D721Med (cell line): ENCODE measurements at regions not wholly inside any gene's neighbourhood (a gene's known extent, or its start where the extent isn't known, plus 50 kb on each side); places are given as distances from the start of the nearest gene placed in this dataset.

Experiments used
- DNase-seq: peaks from one replicate; pipeline ENCODE4 v3.0.0; 2011; ENCODE audit warnings: low spot score; ENCODE audit not compliant: insufficient read length
- FAIRE-seq: peaks from 2 replicates; lab custom pipeline; 2011; peaks lifted over from hg19 to GRCh38; lab: Jason Lieb, UNC
- TF ChIP-seq, protein P1 (sequence below): IDR thresholded peaks from 2 replicates; pipeline ENCODE4 v1.5.1; 2012; ENCODE audit warnings: mild to moderate bottlenecking, control low read depth; ENCODE audit not compliant: insufficient read depth; ENCODE audit errors: missing control alignments

DNA sequence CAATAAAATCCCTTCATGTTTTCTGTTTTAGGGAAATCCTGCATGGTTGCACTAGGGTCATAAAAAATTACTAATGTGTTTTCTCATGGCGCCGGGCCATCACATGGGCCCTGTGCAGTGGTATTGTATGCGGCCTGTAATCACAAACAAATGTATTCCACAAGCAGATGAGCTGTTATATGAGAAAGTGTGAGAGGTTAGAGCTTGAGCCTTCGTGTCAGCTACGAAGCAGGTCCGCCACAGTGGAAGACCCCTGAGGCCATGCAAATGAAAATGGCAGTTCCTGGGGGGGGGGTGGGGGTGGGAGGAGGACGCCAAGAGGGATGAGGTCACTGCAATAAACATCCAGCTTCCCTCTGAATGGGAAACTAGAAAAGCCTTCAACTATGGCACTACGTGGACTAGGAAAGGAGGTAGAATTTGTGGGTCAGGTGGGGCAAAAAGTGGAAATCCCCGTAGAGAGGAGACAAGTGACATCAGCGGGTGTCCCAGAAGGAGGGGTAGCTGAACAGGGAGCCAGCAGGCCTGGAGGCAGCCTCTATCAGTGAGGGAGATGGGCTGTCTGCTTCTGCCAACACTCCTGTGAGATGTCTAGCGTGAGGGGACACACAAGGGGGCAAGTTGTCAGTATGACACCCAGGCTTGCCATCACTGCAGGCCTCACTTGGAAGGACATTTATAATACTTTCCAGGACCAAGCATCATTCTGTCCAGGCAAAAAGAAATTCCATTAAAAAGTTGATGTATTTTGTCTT, 130.3 kb upstream of the CTAGE1 start:
- no peak for DNase-seq
- FAIRE-seq = no peak
- TF ChIP-seq, protein P1, sequence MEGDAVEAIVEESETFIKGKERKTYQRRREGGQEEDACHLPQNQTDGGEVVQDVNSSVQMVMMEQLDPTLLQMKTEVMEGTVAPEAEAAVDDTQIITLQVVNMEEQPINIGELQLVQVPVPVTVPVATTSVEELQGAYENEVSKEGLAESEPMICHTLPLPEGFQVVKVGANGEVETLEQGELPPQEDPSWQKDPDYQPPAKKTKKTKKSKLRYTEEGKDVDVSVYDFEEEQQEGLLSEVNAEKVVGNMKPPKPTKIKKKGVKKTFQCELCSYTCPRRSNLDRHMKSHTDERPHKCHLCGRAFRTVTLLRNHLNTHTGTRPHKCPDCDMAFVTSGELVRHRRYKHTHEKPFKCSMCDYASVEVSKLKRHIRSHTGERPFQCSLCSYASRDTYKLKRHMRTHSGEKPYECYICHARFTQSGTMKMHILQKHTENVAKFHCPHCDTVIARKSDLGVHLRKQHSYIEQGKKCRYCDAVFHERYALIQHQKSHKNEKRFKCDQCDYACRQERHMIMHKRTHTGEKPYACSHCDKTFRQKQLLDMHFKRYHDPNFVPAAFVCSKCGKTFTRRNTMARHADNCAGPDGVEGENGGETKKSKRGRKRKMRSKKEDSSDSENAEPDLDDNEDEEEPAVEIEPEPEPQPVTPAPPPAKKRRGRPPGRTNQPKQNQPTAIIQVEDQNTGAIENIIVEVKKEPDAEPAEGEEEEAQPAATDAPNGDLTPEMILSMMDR = no peak

DNA sequence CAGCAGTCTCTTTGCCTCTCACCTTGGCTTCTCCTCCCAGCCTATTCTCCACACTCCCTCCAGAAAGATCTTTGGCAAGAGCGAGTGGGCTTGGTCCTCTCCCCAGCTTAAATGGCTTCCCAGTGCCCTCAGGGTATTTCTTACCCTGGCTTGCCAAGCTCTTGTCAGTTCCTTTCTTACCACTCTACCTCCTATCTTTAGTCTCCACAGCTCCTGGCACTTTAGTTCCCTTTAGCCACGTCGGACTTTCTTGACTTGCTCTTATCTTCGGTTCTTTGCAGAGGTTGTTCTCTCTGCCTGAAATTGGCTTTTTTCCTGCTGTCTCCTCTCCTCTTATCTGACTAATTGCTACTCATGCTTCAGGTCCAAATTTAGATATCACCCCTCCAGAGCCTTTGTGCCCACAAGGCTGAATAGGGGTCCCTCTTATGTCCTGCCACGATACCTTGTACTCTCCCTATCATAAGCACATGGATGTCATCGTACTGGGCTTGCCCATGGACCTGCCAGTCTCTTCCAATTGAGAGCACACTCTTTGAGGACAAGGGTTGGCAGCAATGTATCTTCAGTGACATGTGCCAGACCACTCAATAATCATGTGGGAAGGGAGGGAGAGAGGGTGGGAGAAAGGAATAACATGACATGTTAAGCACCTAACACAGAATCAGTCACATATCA, 131.7 kb upstream of the CTAGE1 start:
- TF ChIP-seq, protein P1 = no peak
- DNase-seq (no peak), FAIRE-seq (no peak)

DNA sequence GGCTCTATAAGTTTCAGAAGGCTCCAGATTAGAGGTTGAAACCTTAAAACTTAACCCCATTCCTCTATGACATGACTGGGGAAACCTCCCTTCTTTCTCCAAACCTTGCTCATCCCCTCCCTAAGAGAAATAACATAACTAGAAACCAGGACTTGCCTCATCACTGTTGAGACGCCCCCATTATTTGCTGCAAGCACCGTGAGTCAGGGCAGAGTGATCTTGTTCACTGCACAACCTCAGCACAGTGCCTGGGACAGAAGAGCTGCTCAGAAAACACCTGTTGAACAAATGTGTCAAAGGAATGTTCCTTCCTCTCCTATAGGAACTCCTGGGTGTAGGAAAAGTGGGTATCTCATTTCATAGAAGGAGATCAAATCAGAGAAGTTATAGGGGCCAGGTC, 132.7 kb upstream of the CTAGE1 start:
- FAIRE-seq (no peak), DNase-seq (no peak)
- TF ChIP-seq, protein P1 = no peak

DNA sequence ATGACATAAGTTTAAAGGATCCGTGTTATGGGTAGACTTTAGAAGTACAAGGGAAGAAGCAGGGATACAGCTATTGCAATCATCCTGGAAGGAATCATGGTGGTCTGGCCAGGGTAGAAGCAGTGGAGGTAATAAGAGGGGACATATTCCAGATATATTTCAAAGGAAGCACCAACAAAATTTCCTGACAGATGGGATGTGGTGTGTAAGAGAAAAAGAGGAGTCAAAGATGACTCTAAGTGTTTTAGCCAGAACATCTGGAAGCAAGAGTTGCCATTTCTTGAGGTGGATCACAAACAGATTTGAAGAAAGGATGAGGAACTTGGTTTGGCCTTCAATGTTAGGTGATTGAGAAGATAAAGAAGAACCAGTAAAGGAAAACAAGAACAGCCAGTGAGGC, 133.1 kb upstream of the CTAGE1 start:
- TF ChIP-seq, protein P1 = no peak
- FAIRE-seq (no peak), DNase-seq (no peak)

DNA sequence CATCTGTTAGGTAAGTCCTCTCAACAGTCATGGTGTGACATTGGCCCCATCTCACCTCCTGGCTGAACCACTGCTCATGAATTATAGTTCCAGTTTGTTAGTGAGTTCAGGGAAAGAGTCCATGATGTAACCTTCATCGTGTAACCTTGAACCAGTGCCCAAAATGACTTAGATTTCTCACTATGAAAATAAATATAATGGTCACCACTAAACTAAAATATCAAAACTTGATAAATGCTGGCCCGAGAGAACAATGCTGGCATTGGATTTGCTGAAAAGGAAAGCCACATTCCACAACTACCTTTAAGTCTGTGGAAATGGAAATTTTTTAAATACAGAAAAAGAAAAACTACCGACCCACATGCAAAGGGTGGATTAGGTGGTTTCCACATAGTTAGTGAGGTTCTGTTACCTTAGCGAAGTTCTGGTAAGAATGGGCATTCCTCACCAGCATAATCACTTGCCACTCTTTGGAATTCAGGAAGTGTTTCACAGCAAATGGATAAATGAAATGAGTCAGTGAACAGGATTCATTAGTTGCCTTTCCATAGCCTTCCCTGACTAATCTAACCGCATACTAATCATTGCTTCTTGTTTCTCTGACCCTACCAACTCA, 133.9 kb upstream of the CTAGE1 start:
- DNase-seq = no peak
- TF ChIP-seq, protein P1 = no peak
- FAIRE-seq = no peak

DNA sequence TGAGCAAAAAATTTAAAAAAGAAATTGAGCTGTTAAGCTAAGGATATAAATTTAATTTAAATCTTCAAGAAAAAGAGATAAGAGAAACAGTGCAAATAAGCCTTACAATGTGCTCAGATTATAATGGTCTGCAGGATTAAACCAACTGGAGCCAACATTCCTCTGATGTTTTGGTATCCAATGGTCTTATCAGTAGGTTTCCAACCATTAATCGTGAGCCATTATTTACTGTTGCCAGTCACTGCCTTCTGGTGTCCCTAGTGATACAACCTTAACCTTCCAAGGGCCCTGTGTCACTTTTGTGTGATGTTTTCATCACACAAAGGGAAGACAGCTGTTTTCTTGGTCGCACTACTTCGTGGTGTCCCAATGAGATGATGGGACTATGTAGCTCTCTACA, 134.5 kb upstream of the CTAGE1 start:
- TF ChIP-seq, protein P1 = no peak
- no peak for FAIRE-seq
- DNase-seq = no peak

DNA sequence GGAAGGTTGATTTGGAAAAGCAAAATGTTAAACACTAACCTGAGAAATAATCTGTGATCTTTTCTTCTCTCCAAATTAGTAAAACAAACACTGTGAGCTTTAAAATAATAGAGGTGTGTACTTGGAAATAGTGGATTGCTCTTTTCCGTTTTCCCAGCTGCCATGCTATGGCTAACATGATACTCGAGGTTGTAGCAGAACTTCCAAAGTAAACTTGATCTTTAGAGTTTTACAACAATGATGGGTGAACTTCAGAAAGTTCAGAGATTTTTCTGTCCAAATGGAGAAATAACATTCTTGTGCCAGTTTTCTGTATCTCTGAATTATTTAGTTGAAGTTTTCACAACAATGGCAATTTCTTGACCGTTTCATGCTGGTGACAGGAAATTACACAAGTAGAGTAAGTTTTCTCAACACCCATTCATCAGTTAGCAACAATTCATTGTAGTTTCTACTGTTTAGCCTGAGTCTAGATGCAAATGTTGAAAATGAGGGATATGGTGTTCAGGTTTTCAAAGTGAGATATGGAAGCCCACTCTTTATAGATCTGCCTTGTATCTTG, 135.3 kb upstream of the CTAGE1 start:
- DNase-seq = no peak
- FAIRE-seq = no peak
- TF ChIP-seq, protein P1 = no peak
